ENCODE measurements at regions not wholly inside any gene's neighbourhood (a gene's known extent, or its start where the extent isn't known, plus 50 kb on each side); places are given as distances from the start of the nearest gene placed in this dataset.
"Not testable (repeated sequence)": the region's sequence is repeated elsewhere in the genome, so short reads cannot be mapped to it uniquely, and the experiment has no call there.

DNA sequence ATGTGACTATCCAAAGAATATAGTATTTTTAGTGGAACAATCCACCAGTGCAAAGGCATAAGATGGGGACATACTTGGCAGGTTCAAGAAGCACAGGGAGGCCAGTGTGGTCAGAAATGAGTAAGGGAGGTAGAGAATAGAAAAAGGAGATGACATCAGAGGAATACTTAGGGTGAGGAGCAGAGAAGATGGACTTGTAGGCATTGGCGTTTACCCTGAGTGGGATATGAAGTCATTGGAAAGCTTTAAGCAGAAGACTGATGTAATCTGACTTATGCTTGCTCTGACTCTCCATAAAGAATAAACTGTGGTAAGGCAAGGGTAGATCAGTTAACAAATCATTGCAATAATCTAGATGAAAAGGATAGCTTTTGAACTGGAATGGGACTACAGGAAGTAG, 228.7 kb downstream of the GJA1 start:
- intact Hi-C loops (cut with DNase I): no loop called here
- no peak for DNase-seq

DNA sequence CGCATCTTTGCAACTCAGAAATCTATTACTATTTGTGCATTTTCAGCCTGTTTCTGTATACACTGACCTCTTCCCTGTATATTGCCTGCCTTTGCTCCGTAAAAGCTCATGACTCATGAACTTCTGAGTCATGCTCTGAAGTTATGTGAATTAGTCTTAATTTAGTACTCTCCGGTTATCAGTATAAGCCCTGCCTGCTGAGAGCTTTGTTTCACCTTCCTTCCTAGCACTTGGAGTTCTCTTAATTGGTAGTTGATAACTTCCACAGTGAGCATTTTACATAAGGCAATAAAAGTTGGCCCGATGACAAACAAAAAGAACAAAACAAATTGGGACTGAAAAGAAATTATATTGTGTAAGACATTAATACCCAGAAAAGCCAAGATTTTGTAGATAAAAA, 231.4 kb downstream of the GJA1 start:
- no peak for DNase-seq
- intact Hi-C loops (cut with DNase I): no loop called here

DNA sequence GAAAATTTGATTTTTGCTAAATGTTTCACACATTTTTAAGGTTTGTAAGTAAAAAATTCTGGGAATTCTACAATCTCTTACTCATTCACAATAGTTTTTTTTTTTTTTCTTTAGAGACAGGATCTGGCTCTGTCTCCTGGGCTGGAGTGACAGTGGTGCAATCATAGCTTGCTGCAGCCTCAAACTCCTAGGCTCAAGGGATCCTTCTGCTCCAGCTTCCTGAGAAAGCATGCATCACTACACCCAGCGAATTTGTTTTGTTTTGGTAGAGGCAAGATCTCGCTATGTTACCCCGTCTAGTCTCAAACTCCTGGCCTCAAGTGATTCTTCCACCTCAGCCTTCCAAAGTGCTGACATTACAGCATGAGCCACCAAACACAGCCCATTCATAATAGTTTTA, 232.8 kb downstream of the GJA1 start:
- intact Hi-C loops (cut with DNase I): no loop called here
- no peak for DNase-seq

DNA sequence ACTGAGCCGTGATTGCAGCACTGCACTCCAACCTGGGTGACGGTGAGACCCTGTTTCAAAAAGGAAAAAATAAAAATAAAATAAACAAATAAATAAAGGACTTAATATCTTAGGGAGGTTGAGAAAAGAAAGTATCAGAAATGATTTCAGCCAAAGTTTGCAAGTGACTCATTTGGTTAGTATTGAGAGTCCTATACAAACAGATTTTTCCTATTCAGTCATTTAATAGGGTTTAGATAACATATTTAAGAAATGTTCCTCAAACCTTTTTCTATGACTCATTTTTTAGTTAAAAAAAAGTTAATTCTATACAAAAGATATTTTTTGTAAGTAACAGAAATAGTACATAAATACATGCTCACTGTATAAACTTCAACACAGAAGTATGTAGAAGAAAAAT, 235.1 kb downstream of the GJA1 start:
- no peak for DNase-seq
- intact Hi-C loops (cut with DNase I): no loop called here

DNA sequence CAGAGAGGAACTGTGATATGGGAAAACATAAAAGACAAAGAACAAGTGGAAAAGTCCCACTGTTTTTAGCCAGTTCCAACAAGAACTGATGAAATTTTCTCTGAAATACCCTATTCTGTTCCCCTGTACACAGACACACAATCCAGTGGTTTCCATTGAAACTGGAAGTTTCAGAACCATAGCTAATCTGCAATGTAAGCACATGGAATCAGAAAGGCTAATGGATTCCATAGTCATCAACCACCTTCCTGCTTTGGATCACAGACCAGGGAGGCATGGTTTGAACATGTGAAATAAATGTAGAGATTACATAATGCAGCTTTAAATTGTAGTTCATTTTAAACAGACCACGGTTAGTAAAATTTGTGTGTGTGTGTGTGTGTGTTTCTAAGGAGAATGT, 242.1 kb downstream of the GJA1 start:
- intact Hi-C loops (cut with DNase I): no loop called here
- no peak for DNase-seq

DNA sequence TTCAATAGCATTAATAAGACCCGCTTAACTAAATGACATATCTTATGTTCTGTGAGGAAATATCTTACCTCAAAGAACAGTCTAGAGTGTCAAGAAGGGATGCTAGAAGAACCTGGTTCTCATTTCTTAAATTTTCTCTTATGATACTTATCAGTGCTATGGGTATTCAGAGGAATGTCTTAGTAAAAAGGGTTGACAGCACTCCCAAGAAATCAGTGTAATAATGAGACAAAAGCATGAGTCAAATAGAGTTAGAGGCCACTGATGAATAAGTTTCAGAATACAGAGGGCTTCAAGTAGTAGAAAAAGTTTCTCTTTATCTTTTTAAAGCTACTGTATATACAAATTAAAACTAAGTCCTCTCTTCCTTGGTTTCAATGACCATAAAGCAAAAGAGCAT, 242.8 kb downstream of the GJA1 start:
- DNase-seq: no peak
- intact Hi-C loops (cut with DNase I): no loop called here

DNA sequence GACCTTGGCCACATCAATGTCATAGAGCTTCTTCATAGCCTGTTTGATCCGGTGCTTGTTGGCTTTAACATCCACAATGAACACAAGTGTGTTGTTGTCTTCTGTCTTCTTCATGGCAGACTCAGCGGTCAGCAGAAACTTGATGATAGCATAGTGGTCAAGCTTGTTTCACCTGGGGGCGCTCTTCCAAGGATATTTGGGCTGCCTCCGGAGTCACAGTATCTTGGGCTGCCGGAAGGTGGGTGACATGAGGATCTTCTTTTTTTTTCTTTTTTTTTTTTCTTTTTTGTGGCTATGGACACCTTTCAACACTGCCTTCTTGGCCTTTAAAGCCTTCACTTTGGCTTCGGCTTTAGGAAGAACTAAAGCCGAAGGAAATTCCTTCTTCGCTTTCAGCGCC, 244.6 kb downstream of the GJA1 start:
- DNase-seq: no peak
- intact Hi-C loops (cut with DNase I): no loop called here

DNA sequence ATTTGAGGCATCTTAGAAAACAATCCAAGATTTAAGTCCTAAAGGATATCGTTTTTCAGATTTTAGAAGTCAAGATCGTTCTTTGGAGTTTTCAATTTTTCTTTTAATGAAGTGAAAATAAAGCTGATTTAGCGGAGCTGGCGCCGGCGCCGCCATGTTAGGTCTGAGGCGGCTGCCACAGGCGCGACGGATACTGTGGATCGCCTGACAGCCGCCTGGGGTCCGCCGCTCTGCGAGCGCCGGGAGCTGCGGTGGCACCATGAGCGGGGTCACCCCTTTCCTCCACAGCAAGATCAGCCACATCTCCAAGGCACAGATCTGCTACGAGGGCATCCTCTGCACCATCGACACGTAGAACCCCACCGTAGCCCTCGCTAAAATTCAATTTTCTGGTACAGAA, 247.2 kb downstream of the GJA1 start:
- no peak for DNase-seq
- intact Hi-C loops (cut with DNase I): no loop called here

DNA sequence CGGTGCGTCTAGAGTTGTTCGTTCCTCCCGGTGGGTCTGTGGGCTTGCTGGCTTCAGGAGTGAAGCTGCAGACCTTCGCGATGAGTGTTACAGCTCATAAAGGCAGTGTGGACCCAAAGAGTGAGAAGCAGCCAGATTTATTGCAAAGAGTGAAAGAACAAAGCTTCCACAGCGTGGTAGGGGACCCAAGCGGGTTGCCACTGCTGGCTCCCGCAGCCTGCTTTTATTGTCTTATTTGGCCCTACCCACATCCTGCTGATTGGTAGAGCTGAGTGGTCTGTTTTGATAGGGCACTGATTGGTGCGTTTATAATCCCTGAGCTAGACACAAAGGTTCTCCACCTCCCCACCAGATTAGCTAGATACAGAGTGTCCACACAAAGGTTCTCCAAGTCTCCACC, 250.4 kb downstream of the GJA1 start:
- intact Hi-C loops (cut with DNase I); DNase-seq: not testable (repeated sequence)

DNA sequence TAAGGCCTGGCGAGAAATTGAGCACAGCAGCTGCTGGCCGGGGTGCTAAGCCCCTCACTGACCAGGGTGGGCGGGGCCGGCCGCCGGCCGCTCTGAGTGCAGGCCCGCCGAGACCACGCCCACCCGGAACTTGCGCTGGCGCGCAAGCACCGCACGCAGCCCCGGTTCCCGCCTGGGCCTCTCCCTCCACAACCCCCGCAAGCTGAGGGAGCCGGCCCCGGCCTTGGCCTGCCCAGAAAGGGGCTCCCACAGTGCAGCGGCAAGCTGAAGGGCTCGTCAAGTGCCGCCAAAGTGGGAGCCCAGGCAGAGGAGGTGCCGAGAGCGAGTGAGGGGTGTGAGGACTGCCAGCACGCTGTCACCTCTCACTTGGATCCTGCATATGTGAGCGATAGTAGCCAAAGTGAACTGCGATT, 251.2 kb downstream of the GJA1 start:
- no peak for DNase-seq
- intact Hi-C loops (cut with DNase I): no loop called here

DNA sequence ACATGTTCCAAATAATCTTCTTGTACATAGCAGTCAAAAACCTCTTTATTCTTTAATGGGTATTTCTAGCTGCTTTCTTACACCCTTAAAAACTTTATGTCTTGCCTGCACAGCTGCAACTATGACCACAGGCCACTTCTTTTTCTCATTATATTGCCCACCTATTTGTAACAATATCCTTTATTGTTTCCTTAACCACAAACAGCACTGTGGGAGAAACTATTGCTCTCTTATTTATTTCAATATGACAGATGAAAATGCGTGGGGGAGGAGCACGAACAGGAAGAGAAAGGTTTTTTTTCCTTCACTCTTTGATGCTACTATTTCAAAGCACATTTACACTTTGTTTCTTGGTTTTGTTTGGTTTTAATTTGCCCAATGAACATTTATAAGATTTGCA, 253.5 kb downstream of the GJA1 start:
- intact Hi-C loops (cut with DNase I): no loop called here
- DNase-seq: no peak

DNA sequence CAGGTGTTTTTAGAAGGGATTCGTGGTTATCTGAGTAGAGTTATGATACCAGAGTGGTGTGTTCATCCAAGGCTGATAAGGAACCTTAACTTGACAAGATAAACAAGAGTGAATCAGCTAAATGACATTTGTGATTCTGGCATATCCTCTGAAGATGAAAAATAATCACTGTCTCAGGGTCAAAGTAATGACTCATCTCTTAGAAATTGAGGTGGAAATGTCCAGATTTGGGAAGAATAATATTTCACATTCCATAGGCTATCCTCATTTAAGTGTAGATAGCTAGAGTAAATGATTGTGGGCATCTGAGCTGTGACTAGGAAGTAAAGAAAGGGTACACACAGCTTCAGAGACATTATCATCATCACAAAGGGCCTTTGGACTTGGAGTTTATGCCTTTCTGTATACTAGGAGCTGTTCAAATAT, 255.7 kb downstream of the GJA1 start:
- DNase-seq: no peak
- intact Hi-C loops (cut with DNase I): no loop called here

DNA sequence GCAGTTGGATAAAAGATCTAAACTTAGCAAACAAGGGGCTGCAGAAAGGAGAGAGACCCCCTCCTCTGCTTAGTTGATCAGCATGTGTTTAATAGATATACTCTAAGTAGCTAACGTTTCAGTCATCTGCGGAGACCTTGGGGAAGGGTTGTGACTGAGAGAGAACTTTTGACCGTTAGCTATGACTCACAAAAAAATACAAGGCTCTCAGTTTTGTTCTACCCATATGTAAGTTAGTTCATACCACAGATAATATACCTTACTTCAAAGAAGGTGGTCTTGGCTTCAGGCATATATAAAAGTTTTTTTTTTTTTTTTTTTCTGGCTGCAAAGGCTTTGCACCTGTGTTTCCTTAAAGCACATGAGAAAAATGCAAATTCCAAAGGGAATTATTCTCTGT, 258.9 kb downstream of the GJA1 start:
- no peak for DNase-seq
- intact Hi-C loops (cut with DNase I): no loop called here

DNA sequence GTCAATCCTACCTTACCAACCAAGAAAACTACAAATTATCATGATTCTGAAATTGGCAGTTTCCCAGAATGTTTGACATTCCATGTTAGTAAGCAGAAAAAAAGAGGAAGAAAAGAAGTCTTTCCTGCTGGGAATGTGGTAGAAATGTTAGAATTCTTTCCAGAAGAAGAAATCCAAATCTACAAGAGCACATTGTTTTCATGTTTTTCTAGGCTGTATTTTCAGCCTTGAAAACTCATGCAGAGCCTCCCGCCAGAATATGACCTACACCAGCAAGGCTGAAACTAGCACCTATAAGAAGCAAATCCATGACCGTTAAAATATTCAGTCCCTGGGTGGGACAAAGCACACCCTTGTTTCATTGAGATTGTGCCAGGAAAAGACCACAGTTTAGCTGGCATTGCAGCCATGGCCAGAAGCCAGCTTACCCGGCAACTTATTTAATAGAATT, 259.4 kb downstream of the GJA1 start:
- intact Hi-C loops (cut with DNase I): no loop called here
- no peak for DNase-seq

DNA sequence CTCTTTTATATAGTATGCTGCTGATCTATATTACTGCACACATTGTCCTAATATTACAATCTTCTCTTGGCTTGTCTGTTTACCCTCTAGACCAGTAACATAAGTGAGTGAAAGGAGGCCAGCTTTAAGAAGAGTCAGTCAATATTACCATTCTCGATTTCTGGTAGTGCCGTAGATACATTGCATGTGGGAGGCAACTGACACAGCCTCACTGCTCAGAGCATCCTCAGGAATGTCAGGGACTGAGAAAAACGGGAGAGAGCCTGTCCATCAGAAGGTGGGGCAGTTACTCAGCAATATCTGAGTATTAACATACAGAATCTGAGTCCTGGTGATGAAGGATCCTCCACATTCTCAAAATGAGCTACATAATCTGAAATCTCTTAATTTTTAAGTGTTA, 259.9 kb downstream of the GJA1 start:
- no peak for DNase-seq
- intact Hi-C loops (cut with DNase I): no loop called here

DNA sequence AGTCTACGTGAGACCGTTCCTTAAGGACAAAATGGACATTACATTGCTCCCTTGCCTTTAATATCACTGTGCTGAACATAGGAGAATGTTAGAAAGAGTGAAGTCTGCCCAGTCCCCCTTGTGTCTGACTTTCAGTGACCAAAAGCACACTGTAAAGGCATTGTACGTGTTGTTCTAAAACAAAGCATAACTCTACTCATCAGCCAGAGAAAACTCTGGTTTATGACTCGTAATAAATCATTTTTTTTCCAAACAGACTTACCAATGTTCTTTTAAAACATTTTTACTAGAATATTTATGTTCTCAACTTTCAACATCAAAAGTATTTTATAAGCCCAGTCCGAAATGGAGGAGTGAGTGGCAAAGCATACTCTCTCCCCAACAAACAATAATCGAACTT, 262.5 kb downstream of the GJA1 start:
- intact Hi-C loops (cut with DNase I): no loop called here
- no peak for DNase-seq

DNA sequence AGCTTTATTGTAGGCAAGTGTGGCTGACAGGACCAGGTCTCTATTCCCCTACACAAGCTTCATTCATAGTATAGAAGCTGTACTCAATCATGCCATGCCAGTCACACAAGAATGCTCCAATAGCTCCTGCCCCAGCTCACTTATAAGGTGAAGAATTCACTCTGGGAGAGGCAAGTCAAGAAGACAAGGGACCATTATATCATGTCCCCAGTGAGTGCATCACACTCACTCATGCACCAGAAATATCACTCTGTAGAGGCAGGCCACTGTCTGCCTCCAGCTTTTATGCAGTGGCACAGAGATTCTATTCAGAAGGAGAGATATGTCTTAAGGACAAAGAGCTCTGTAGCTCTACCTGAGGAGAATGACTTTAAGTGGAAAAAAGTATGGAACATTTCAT, 263.2 kb downstream of the GJA1 start:
- DNase-seq: no peak
- intact Hi-C loops (cut with DNase I): no loop called here

DNA sequence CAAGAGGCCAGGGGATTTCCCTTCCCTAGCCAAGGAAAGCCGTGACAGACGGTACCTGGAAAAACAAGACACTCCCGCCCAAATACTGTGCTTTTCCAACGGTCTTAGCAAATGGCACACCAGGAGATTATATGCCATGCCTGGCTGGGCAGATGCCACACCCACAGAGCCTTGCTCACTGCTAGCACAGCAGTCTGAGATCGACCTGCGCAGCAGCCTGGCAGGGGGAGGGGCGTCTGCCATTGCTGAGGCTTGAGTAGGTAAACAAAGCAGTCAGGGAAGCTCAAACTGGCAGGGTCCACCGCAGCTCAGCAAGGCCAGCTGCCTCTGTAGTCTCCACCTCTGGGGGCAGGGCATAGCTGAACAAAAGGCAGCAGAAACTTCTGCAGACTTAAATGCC, 267.7 kb downstream of the GJA1 start:
- intact Hi-C loops (cut with DNase I); DNase-seq: not testable (repeated sequence)

DNA sequence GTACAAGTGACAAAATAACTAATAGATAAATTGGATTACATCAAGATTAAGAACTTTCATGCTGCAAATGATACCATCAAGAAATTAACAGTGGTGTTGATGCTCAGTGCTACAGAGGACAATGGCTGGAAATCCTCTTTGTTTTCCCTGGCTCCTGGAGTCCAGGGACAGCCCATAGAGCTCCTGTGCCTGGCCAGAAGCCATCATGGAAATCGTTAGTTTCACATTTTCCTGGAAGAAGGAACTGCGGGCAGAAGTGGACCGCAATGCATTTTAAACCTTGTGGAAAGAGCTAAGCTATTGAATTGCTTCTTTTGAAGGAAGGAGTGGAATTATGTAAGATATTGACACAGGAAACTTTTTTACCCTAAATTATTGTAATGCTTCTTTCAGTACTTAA, 276.0 kb downstream of the GJA1 start:
- no peak for DNase-seq
- intact Hi-C loops (cut with DNase I): no loop called here

DNA sequence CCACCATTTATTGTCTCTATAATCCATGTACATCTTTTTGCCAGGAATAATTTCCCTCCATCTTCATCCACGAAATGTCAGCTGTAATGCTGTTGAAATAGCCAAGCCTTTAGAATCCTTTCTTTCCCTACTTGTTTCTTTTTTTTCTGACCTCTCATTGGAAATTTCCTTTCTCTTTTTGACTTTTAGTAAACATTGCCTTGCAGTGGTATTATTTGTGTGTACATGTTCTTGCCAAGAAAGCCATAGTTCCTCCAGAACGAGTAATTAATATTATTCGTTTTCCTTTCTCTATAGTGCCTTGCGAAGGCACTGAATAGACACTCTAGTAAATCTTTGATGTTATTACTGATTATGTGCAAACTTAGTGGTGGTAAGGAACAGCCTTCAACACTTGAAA, 282.2 kb downstream of the GJA1 start:
- DNase-seq: no peak

DNA sequence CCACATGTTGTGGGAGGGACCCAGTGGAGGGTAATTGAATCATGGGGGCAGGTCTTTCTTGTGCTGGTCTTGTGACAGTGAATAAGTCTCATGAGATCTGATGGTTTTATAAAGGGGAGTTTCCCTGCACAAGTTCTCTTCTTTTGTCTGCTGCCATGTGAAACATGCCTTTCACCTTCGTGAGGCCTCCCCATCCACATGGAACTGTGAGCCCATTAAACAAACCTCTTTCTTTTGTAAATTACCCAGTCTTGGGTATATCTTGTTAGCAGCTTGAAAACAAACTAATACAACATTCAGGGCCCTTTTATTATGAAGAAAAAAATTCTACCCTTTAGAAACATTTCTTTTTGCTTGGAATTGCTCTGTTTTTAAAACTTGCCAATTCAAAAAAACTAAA, 285.4 kb downstream of the GJA1 start:
- DNase-seq; intact Hi-C loops (cut with DNase I): not testable (repeated sequence)

More for the DNA sequence above, 282.2 kb downstream of the GJA1 start:
- intact Hi-C loops (cut with DNase I): no loop called here

DNA sequence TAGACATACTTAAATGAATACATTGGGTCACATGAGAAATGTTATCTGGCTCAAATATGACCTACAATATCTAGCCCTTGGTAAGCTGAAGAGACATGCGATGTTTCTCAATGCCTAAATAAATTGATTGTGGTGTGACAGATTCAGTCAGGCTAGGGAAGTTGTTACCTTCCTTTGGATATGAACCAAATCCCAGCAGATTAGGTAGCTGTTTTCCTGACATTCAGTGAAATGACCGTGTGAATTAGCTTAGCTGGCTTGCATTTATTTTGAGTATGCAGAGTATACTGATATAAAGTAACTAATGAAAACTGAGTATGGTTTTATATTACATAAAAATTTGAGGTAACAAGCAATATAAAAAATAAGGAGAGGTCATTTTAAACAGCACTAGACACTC, 288.2 kb downstream of the GJA1 start:
- no peak for DNase-seq
- intact Hi-C loops (cut with DNase I): no loop called here

All from head of caudate nucleus (tissue), 42 donors.